ENCODE measurements at regions not wholly inside any gene's neighbourhood (a gene's known extent, or its start where the extent isn't known, plus 50 kb on each side); places are given as distances from the start of the nearest gene placed in this dataset.
"Not testable (repeated sequence)": the region's sequence is repeated elsewhere in the genome, so short reads cannot be mapped to it uniquely, and the experiment has no call there.

- DNase-seq = no peak
Observed at GRCh38 chr3:164741869-164742268, 336.4 kb downstream of the SI start.

GRCh38 chr3:164737174-164737573 is 341.1 kb downstream of the SI start:
- DNase-seq = no peak

- DNase-seq = no peak
Observed at GRCh38 chr3:164732166-164732565, 346.1 kb downstream of the SI start.

- no peak for DNase-seq
Observed at GRCh38 chr3:164730815-164731360, 347.4 kb downstream of the SI start.

- no peak for DNase-seq
Observed at GRCh38 chr3:164723396-164723795, 354.9 kb downstream of the SI start.

- not testable (repeated sequence) for DNase-seq
Observed at GRCh38 chr3:164702808-164703207, 375.5 kb downstream of the SI start.

GRCh38 chr3:164687902-164688301 is 390.4 kb downstream of the SI start:
- no peak for DNase-seq

- no peak for DNase-seq
Observed at GRCh38 chr3:164687211-164687610, 391.1 kb downstream of the SI start.

- DNase-seq = no peak
Observed at GRCh38 chr3:164683489-164683888, 394.8 kb downstream of the SI start.

GRCh38 chr3:164679245-164679644 is 399.1 kb downstream of the SI start:
- no peak for DNase-seq

- DNase-seq = no peak
Observed at GRCh38 chr3:164677317-164677716, 401.0 kb downstream of the SI start.

- no peak for DNase-seq
Observed at GRCh38 chr3:164673738-164674137, 404.6 kb downstream of the SI start.

GRCh38 chr3:164658125-164658524 is 420.2 kb downstream of the SI start:
- no peak for DNase-seq

GRCh38 chr3:164657631-164658030 is 420.7 kb downstream of the SI start:
- DNase-seq = no peak

GRCh38 chr3:164655462-164655861 is 422.8 kb downstream of the SI start:
- DNase-seq = no peak

- DNase-seq = no peak
Observed at GRCh38 chr3:164641071-164641470, 437.2 kb downstream of the SI start.

- DNase-seq = no peak
Observed at GRCh38 chr3:164640591-164640990, 437.7 kb downstream of the SI start.

GRCh38 chr3:164620956-164621355 is 457.3 kb downstream of the SI start:
- no peak for DNase-seq

- DNase-seq = no peak
Observed at GRCh38 chr3:164620423-164620822, 457.9 kb downstream of the SI start.

- DNase-seq = no peak
Observed at GRCh38 chr3:164612751-164613150, 465.5 kb downstream of the SI start.

- no peak for DNase-seq
Observed at GRCh38 chr3:164608554-164609276, 469.6 kb downstream of the SI start.

GRCh38 chr3:164604687-164605086 is 473.6 kb downstream of the SI start:
- no peak for DNase-seq

GRCh38 chr3:164577667-164578210 is 500.6 kb downstream of the SI start:
- DNase-seq = no peak

- DNase-seq = no peak
Observed at GRCh38 chr3:164572436-164572835, 505.9 kb downstream of the SI start.

GRCh38 chr3:164550857-164551256 is 527.4 kb downstream of the SI start:
- DNase-seq = no peak
